NT2/D1 (cell line): ENCODE measurements at regions not wholly inside any gene's neighbourhood (a gene's known extent, or its start where the extent isn't known, plus 50 kb on each side); places are given as distances from the start of the nearest gene placed in this dataset.

Experiments
- YY1 ChIP-seq: IDR thresholded peaks from 2 replicates; pipeline ENCODE4 v1.6.1; 2011; ENCODE audit not compliant: insufficient read length, insufficient read depth
- ZNF274 ChIP-seq: IDR thresholded peaks from 2 replicates; pipeline ENCODE4 v1.6.1; 2011; ENCODE audit warnings: mild to moderate bottlenecking, low read depth, low read length

- no peak for TF ChIP-seq ZNF274
- no peak for TF ChIP-seq YY1
Measured at GRCh38 chr11:95647871-95648270, 141.7 kb downstream of the FAM76B start.
